GM10266 (cell line): ENCODE measurements at regions not wholly inside any gene's neighbourhood (a gene's known extent, or its start where the extent isn't known, plus 50 kb on each side); places are given as distances from the start of the nearest gene placed in this dataset.

Source experiments
- DNase-seq: peaks from one replicate; pipeline ENCODE4 v3.0.0; 2012; ENCODE audit errors: extremely low spot score
- CTCF ChIP-seq: IDR thresholded peaks from 2 replicates; pipeline ENCODE4 v1.5.1; 2012; ENCODE audit warnings: mild to moderate bottlenecking, low read depth; ENCODE audit not compliant: control insufficient read depth, insufficient read depth; ENCODE audit errors: missing control alignments

- no peak for TF ChIP-seq CTCF
- DNase-seq = no peak
These were observed 512.6 kb upstream of the ZFHX3 start for GRCh38 chr16:73560497-73560896.

- no peak for TF ChIP-seq CTCF
- DNase-seq = no peak
These were observed 510.3 kb upstream of the ZFHX3 start for GRCh38 chr16:73558219-73558618.

GRCh38 chr16:73553941-73554660 lies 506.2 kb upstream of the ZFHX3 start:
- DNase-seq = no peak

GRCh38 chr16:73549984-73550631 lies 502.2 kb upstream of the ZFHX3 start:
- DNase-seq = no peak
- no peak for TF ChIP-seq CTCF

More at GRCh38 chr16:73553941-73554660, 506.2 kb upstream of the ZFHX3 start:
- TF ChIP-seq CTCF = no peak

- no peak for DNase-seq
- no peak for TF ChIP-seq CTCF
These were observed 499.9 kb upstream of the ZFHX3 start for GRCh38 chr16:73547552-73548403.

GRCh38 chr16:73546341-73546845 lies 498.5 kb upstream of the ZFHX3 start:
- no peak for DNase-seq
- TF ChIP-seq CTCF = no peak

- DNase-seq = no peak
- no peak for TF ChIP-seq CTCF
These were observed 497.8 kb upstream of the ZFHX3 start for GRCh38 chr16:73545755-73546154.
